Panc1 (cell line): ENCODE measurements at regions not wholly inside any gene's neighbourhood (a gene's known extent, or its start where the extent isn't known, plus 50 kb on each side); places are given as distances from the start of the nearest gene placed in this dataset.

Experiments used
- CTCF ChIP-seq: fragments of 450-650 bp; IDR thresholded peaks from 2 replicates; pipeline ENCODE4 v1.5.1; 2017; ENCODE audit warnings: mild to moderate bottlenecking
- POLR2AphosphoS5 ChIP-seq: IDR thresholded peaks from 2 replicates; pipeline ENCODE4 v1.6.1; 2012; ENCODE audit warnings: mild to moderate bottlenecking, low read depth, low read length, moderate library complexity
- REST ChIP-seq, 2 experiments: IDR thresholded peaks; 2 replicates each; pipeline ENCODE4 v1.6.1; 2011 to 2012; ENCODE audit warnings: low read depth in 2 of 2, control low read depth in 1 of 2, low read length in 1 of 2, mild to moderate bottlenecking in 1 of 2, moderate library complexity in 1 of 2; ENCODE audit not compliant: insufficient read depth in 1 of 2
- SIN3A ChIP-seq: IDR thresholded peaks from 2 replicates; pipeline ENCODE4 v1.6.1; 2012; ENCODE audit warnings: low read depth, mild to moderate bottlenecking, low read length, moderate library complexity, borderline replicate concordance; ENCODE audit not compliant: insufficient read depth
- TCF7L2 ChIP-seq: IDR thresholded peaks from 2 replicates; pipeline ENCODE4 v1.6.1; 2011; ENCODE audit warnings: mild to moderate bottlenecking, low read depth, low read length, inconsistent platforms

GRCh38 chr10:60463746-60464145 is 74.1 kb upstream of the ANK3 start:
- TF ChIP-seq REST (IDR thresholded peaks at IDR 0.05; ENCODE audit: insufficient read depth in 1 of 2, low read depth in 2 of 2, low read length in 1 of 2) (no peak), CTCF (no peak), TCF7L2 (no peak), POLR2AphosphoS5 (no peak), SIN3A (no peak)
